ENCODE measurements at regions not wholly inside any gene's neighbourhood (a gene's known extent, or its start where the extent isn't known, plus 50 kb on each side); places are given as distances from the start of the nearest gene placed in this dataset.
"Not testable (repeated sequence)": the region's sequence is repeated elsewhere in the genome, so short reads cannot be mapped to it uniquely, and the experiment has no call there.

GRCh38 chr11:49579492-49579891 lies 371.1 kb upstream of the FOLH1 start:
- H3K4me1 ChIP-seq; H3K36me3 ChIP-seq; H3K9me3 ChIP-seq; H3K4me3 ChIP-seq; DNase-seq; H3K27me3 ChIP-seq; H3K27ac ChIP-seq; intact Hi-C loops (cut with DNase I; ENCODE audit: low total_unique reads): not testable (repeated sequence)

GRCh38 chr11:49585495-49585894 lies 366.7 kb upstream of the OR4C13 start:
- H3K4me3 ChIP-seq; H3K36me3 ChIP-seq; H3K27ac ChIP-seq; DNase-seq; H3K9me3 ChIP-seq; H3K4me1 ChIP-seq; intact Hi-C loops (cut with DNase I; ENCODE audit: low total_unique reads); H3K27me3 ChIP-seq: not testable (repeated sequence)

- H3K9me3 ChIP-seq; H3K4me3 ChIP-seq; H3K27me3 ChIP-seq; intact Hi-C loops (cut with DNase I; ENCODE audit: low total_unique reads); H3K27ac ChIP-seq; H3K4me1 ChIP-seq; H3K36me3 ChIP-seq; DNase-seq: not testable (repeated sequence)
Measured at GRCh38 chr11:49608892-49609291, 343.3 kb upstream of the OR4C13 start.

- intact Hi-C loops (cut with DNase I; ENCODE audit: low total_unique reads); H3K4me3 ChIP-seq; H3K27me3 ChIP-seq; H3K27ac ChIP-seq; H3K9me3 ChIP-seq; H3K36me3 ChIP-seq; H3K4me1 ChIP-seq; DNase-seq: not testable (repeated sequence)
Measured at GRCh38 chr11:49623872-49624271, 328.3 kb upstream of the OR4C13 start.

- H3K4me1 ChIP-seq; H3K27ac ChIP-seq; H3K9me3 ChIP-seq; H3K36me3 ChIP-seq; DNase-seq; H3K4me3 ChIP-seq; intact Hi-C loops (cut with DNase I; ENCODE audit: low total_unique reads); H3K27me3 ChIP-seq: not testable (repeated sequence)
Measured at GRCh38 chr11:49670705-49671104, 281.5 kb upstream of the OR4C13 start.

- H3K9me3 ChIP-seq; H3K4me1 ChIP-seq; H3K4me3 ChIP-seq; DNase-seq; intact Hi-C loops (cut with DNase I; ENCODE audit: low total_unique reads); H3K27ac ChIP-seq; H3K27me3 ChIP-seq; H3K36me3 ChIP-seq: not testable (repeated sequence)
Measured at GRCh38 chr11:49702121-49702520, 250.1 kb upstream of the OR4C13 start.

- H3K36me3 ChIP-seq; H3K27ac ChIP-seq; H3K9me3 ChIP-seq; intact Hi-C loops (cut with DNase I; ENCODE audit: low total_unique reads); H3K4me1 ChIP-seq; H3K4me3 ChIP-seq; H3K27me3 ChIP-seq; DNase-seq: not testable (repeated sequence)
Measured at GRCh38 chr11:49750447-49750846, 201.7 kb upstream of the OR4C13 start.

- H3K4me3 ChIP-seq; H3K4me1 ChIP-seq; H3K27ac ChIP-seq; intact Hi-C loops (cut with DNase I; ENCODE audit: low total_unique reads); H3K36me3 ChIP-seq; H3K9me3 ChIP-seq; DNase-seq; H3K27me3 ChIP-seq: not testable (repeated sequence)
Measured at GRCh38 chr11:49750960-49751359, 201.2 kb upstream of the OR4C13 start.

GRCh38 chr11:49780791-49781190 lies 171.4 kb upstream of the OR4C13 start:
- H3K4me1 ChIP-seq; H3K27ac ChIP-seq; H3K9me3 ChIP-seq; H3K27me3 ChIP-seq; H3K4me3 ChIP-seq; H3K36me3 ChIP-seq; intact Hi-C loops (cut with DNase I; ENCODE audit: low total_unique reads); DNase-seq: not testable (repeated sequence)

GRCh38 chr11:49782000-49782399 lies 170.2 kb upstream of the OR4C13 start:
- intact Hi-C loops (cut with DNase I; ENCODE audit: low total_unique reads); H3K9me3 ChIP-seq; DNase-seq; H3K27me3 ChIP-seq; H3K36me3 ChIP-seq; H3K4me1 ChIP-seq; H3K27ac ChIP-seq; H3K4me3 ChIP-seq: not testable (repeated sequence)

- H3K27ac ChIP-seq; H3K27me3 ChIP-seq; H3K9me3 ChIP-seq; H3K36me3 ChIP-seq; H3K4me3 ChIP-seq; H3K4me1 ChIP-seq; DNase-seq; intact Hi-C loops (cut with DNase I; ENCODE audit: low total_unique reads): not testable (repeated sequence)
Measured at GRCh38 chr11:49783841-49784240, 168.3 kb upstream of the OR4C13 start.

- intact Hi-C loops (cut with DNase I; ENCODE audit: low total_unique reads); H3K4me3 ChIP-seq; DNase-seq; H3K9me3 ChIP-seq; H3K4me1 ChIP-seq; H3K27me3 ChIP-seq; H3K36me3 ChIP-seq; H3K27ac ChIP-seq: not testable (repeated sequence)
Measured at GRCh38 chr11:49789787-49790186, 162.4 kb upstream of the OR4C13 start.

GRCh38 chr11:49798206-49798837 lies 153.9 kb upstream of the OR4C13 start:
- H3K4me1 ChIP-seq; H3K4me3 ChIP-seq; DNase-seq; H3K27me3 ChIP-seq; H3K36me3 ChIP-seq; intact Hi-C loops (cut with DNase I; ENCODE audit: low total_unique reads); H3K9me3 ChIP-seq; H3K27ac ChIP-seq: not testable (repeated sequence)

GRCh38 chr11:49817705-49818430 lies 134.3 kb upstream of the OR4C13 start:
- H3K27me3 ChIP-seq; H3K27ac ChIP-seq; H3K4me1 ChIP-seq; H3K4me3 ChIP-seq; DNase-seq; H3K36me3 ChIP-seq; intact Hi-C loops (cut with DNase I; ENCODE audit: low total_unique reads); H3K9me3 ChIP-seq: not testable (repeated sequence)
